ENCODE measurements at regions not wholly inside any gene's neighbourhood (a gene's known extent, or its start where the extent isn't known, plus 50 kb on each side); places are given as distances from the start of the nearest gene placed in this dataset.

- no peak for DNase-seq
Measured at GRCh38 chr2:8306530-8307351, 375.1 kb upstream of the ID2 start.

GRCh38 chr2:8307606-8308180 lies 374.2 kb upstream of the ID2 start:
- no peak for DNase-seq

- no peak for DNase-seq
Measured at GRCh38 chr2:8309131-8309530, 372.7 kb upstream of the ID2 start.

- DNase-seq = no peak
Measured at GRCh38 chr2:8310557-8311455, 371.1 kb upstream of the ID2 start.

- no peak for DNase-seq
Measured at GRCh38 chr2:8312221-8312620, 369.6 kb upstream of the ID2 start.

GRCh38 chr2:8312861-8313830 lies 368.7 kb upstream of the ID2 start:
- no peak for DNase-seq

- DNase-seq = no peak
Measured at GRCh38 chr2:8314063-8314462, 367.8 kb upstream of the ID2 start.

- no peak for DNase-seq
Measured at GRCh38 chr2:8315531-8316165, 366.2 kb upstream of the ID2 start.

- DNase-seq = no peak
Measured at GRCh38 chr2:8316356-8316755, 365.5 kb upstream of the ID2 start.

- no peak for DNase-seq
Measured at GRCh38 chr2:8317418-8317817, 364.4 kb upstream of the ID2 start.

- DNase-seq = no peak
Measured at GRCh38 chr2:8319219-8319618, 362.6 kb upstream of the ID2 start.

- DNase-seq = no peak
Measured at GRCh38 chr2:8320311-8321066, 361.4 kb upstream of the ID2 start.

- no peak for DNase-seq
Measured at GRCh38 chr2:8322634-8323033, 359.2 kb upstream of the ID2 start.

GRCh38 chr2:8324164-8324856 lies 357.5 kb upstream of the ID2 start:
- no peak for DNase-seq

GRCh38 chr2:8324901-8325300 lies 357.0 kb upstream of the ID2 start:
- no peak for DNase-seq

GRCh38 chr2:8327371-8328100 lies 354.3 kb upstream of the ID2 start:
- DNase-seq = no peak

- no peak for DNase-seq
Measured at GRCh38 chr2:8328217-8328616, 353.6 kb upstream of the ID2 start.

GRCh38 chr2:8329660-8330622 lies 351.9 kb upstream of the ID2 start:
- no peak for DNase-seq

GRCh38 chr2:8331068-8331467 lies 350.8 kb upstream of the ID2 start:
- DNase-seq = no peak
